ENCODE measurements at regions not wholly inside any gene's neighbourhood (a gene's known extent, or its start where the extent isn't known, plus 50 kb on each side); places are given as distances from the start of the nearest gene placed in this dataset.

DNA sequence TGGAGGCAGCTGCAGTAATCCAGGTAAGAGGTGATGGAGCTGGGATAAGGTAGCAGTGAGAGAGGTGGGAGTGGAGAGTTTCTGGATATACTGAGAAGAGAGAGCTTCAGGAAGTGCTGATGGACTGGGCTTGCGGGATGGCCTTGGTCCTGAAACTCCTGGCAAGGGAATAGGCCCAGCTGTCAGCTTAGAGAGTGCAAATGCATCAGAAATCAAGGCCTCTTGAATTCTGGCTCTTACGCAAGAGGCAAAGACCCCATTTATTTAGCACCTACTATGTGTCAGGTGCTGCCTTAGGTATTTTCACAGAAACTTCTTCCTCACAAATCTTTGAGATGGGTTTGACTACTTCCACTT lies 227.2 kb upstream of the MAP3K1 start:
- DNase-seq (ENCODE audit: low spot score) = no peak

DNA sequence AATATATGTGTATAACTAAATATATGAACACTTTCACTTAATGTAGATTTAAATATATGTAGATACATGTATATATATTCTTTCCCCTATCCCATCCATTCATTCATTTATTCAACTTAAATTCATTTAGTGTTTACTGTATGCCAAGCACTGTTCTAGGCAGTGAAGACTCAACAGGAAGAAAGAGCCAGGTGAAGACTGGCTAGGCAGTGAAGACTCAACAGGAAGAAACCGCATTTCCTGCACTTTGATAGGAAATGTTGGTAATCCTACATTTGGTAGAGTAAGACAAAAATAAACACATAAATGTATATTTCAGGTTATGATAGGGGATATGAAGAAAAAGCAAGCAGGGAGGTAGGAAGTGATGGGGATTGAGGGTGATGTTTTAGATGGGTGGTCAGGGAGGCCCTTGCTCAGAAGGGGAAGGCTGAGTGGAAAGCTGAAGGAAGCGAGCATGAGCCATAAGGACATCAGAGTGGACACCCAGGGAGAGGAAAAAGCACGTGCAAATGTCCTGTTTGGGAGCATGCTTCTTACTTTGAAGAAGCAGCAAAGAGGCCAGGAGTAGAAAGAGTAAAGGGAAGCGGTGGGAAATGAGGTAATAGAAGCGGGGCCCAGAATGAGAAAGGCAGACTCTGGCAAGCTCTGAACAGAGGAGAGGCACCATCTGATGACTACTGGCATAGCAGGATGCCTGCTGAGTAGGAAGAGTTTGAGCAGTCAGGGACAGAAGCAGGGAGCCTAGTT lies 227.8 kb upstream of the MAP3K1 start:
- no peak for DNase-seq (ENCODE audit: low spot score)

DNA sequence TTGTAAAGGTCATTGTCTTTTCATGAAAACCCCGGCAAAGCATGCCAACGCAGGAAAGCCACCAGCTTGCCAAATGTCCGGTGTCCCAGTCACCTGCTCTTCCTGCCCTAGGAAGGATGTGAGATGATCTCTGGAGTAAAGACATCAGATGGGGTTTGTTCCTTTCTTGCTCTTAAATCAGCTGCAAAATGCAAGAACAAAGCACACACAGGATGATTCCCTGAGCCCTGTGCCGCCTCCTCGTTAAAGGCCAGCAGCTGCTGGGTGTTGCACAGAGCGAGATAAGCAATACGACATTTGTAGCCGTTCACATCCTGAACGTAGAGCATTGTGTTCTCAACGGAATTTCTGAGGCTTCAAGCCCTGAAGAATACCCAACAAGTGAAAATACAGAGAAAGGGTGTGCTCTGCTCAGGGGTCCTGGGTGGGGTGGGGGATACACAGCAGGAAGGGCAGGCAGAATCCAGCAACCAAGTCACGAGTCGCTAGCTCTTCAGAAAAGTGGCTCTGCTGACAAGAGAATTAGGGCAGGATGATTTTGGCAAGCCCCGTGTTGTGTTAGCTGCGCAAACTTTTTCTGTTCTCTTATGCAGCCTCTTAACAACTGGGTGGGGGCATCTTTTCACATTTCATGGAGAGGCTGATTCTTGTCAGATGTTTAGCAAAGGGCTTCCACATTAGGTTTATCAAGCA lies 229.2 kb upstream of the MAP3K1 start:
- no peak for DNase-seq (ENCODE audit: low spot score)

DNA sequence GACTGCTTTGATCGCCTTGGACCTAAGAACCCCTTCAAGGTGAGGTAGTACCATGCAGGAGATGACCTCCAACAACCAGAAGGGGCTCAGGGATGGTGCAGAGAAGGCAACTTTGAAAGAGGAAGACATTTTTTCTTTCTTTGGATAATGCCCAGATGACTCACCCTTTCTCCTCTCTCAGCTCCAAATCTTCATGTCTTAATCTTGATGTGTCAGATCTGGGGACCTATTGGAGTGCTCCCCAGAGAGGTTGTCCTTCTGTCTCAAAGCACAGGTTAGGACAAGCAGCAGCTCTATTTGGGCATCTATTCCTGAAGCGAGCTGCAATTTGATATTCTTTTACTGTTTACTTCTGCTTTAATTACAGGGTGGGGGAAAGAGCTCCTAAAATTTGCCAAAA lies 229.9 kb upstream of the MAP3K1 start:
- no peak for DNase-seq (ENCODE audit: low spot score)

DNA sequence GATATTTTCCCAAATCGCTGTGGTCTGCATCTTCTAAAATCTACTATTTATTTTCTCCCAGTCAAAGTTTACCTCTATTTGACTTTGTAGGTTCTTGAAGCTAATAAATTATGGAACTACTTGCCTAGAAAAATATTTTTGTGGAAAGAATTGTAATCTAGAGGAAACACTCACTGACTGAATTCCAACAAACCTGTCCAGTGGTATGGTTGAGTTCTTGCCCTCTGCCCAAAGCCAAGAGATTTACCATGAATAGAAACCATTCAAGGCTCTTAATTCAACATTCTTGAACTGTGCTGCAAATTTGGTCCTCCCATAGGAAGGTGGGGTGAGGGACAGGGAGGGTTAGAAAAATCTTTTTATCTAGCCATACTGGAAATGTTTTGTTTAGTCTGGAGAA lies 233.9 kb upstream of the MAP3K1 start:
- no peak for DNase-seq (ENCODE audit: low spot score)

DNA sequence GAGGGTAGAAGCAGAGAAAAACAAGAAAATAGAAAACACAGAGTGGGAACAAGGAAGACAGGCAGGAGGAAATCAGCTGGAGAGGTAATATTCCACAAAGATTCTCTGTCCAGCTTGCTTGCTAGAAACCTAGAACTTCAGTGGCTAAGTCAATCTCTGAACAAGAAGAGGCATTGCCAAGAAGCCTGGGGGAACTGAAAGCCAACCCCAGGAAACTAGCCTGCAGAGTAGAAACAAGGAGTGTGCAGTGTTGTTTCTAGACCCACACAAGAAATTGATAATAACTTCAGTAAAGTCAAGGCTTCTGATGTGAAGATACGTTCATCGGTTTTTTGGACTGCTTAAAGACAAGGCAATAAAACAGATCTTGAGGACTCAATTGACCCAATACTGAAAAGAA lies 234.5 kb upstream of the MAP3K1 start:
- no peak for DNase-seq (ENCODE audit: low spot score)

DNA sequence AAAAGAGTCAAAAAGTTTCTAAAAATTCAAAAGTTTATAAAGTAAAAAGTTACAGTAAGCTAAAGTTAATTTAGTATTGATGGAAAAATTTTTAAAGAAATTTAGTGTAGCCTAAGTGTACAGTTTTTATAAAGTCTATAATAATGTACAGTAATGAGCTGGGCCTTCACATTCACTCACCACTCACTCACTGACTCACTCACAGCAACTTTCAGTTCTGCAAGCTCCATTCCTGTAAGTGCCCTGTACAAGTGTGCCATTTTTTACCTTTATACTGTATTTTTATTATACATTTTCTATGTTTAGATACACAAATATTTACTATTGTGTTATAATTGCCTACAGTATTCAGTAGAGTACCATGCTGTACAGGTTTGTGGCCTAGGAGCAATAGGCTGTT lies 239.5 kb upstream of the MAP3K1 start:
- no peak for DNase-seq (ENCODE audit: low spot score)

DNA sequence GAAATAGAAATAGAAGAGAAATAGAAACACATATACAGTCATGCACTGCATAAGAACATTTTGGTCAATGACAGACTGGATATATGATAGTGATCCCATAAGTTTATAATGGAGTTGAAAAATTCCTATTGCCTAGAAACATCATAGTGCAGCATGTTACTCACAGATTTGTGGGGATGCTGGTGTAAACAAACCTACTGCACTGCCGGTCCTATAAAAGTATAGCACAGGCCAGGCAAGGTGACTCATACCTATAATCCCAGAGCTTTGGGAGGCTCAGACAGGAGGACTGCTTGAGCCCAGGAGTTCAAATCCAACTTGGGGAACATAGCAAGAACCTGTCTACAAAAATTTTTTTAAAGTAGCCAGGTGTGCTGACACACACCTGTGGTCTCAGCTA lies 240.6 kb upstream of the MAP3K1 start:
- no peak for DNase-seq (ENCODE audit: low spot score)

DNA sequence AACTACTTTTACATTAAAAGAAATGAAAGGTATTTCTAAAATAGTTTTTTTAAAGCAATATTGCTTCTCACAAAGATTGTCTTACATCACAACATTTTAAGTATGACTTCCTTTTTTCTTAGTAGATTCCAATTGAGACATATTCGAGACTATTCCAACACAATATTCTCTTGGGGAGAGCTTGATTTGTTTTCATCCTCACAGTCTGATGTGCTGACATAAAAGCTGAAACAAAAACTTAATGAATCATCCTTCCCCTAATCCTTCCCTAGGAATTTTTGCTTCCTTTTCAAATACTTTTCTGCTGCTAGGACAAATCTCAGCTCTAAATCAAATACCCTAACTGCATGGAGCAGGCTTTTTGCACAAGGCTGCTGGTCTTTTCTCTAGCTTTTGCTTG lies 245.8 kb upstream of the MAP3K1 start:
- no peak for DNase-seq (ENCODE audit: low spot score)

DNA sequence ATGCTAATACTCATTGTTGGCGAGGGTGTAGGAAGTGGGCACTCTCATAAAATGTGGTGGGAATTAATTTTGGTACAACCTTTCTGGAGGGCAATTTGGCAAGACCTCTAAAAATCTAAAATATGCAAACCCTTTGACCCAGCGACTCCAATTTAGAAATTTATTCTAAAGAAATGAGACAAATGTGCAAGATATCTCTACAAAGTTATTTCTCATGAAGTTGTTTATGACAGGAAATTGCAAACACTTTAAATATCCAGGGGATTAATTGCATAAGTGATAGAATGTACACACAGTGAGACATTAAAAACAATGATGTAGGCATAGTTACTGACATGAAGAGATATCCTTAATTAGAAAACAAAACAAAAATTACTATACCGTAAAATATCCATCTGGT lies 246.3 kb upstream of the MAP3K1 start:
- no peak for DNase-seq (ENCODE audit: low spot score)

DNA sequence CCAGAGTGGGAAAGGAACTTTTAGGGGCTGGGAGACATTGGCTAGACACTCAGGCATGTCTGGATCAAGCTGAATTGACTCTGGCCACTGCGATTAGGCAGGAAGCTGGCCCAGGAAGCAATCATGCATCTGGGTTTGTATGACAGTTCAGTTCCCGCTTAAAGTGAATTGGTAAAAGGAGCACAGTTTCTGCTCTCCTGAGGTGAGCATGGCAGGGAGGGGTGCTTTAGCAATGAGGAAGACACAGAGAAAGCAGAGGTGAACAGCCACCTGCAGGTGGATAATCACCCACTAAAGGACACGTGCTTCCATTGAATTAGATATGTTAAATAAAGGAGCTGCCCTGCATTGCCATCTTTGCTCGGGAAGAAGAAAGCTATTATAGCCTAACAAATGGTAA lies 248.1 kb upstream of the MAP3K1 start:
- no peak for DNase-seq (ENCODE audit: low spot score)

DNA sequence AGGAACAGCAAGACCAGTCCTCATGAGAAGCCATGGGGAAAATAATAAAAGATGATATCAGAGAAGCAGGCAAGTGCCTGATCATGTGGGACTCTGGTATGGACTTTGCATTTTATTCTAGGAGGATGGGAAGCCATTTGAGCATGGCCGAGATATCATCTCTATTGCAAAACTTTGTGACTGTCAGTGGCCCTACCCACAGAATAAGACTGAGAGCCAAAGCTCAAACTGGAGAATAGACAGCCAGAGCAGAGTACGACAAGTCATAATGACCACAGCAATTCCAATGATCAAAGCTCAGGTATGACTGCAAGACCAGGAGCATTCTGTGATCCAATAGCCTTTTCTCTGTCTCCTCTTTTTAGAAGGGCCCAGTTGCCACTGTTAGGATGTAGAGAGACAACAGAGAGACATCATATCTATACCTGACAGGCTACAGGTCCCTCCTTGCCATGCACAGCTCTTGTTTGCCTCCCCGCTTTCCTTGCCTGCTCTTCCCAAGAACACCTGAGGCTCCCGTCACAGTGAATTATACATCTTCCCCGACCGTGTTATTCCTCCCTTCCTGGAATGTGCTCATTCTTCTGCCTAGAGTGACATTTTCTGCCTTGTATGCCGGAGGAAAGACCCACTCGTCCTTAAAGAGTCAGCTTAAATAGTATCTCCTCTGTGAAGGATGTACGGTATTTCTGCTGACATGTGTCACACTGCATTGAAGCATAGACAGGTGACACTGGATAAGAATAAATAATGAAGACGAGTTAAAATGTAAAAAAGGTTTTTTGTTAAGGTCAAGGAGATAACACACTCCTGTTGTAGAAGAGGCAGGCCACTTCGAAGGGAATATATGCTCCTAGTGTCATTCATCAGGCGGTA lies 248.7 kb upstream of the MAP3K1 start:
- DNase-seq (ENCODE audit: low spot score) = no peak

DNA sequence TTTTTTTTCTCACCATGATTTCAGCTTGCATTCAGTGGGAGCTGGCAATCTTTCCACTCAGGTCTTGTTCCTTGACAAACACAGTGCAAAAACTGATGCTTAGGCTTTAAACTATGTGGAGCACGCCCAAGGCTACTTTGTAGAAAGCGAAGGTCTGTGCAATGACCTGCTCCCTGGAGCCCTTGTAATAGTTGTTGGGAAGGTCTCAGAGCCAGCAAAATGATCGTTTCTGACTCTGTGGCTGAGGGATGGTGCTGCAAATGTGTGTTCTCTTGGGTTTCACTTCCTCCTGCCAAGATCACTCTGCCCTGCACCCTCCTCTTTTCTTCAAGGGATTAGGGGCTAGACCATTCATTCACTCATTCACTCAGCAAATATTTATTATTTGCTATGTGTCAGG lies 249.7 kb upstream of the MAP3K1 start:
- no peak for DNase-seq (ENCODE audit: low spot score)

DNA sequence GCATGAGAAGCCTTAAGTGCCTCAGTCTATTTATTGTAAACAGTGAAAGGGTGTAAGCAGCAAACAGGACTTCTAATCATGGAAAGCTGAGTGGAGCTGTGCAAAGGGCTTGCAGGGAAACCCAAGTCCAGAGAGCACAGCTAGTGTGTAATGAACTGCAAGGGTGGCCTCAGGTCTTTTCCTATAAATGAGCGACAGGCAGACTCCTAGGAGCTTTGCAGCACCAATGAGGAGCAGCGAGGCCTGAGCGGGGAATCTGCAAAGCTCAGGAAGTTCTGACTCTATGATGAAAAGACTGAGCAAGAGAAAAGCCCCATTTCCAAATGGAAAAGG lies 250.1 kb upstream of the MAP3K1 start:
- DNase-seq (ENCODE audit: low spot score) = no peak

DNA sequence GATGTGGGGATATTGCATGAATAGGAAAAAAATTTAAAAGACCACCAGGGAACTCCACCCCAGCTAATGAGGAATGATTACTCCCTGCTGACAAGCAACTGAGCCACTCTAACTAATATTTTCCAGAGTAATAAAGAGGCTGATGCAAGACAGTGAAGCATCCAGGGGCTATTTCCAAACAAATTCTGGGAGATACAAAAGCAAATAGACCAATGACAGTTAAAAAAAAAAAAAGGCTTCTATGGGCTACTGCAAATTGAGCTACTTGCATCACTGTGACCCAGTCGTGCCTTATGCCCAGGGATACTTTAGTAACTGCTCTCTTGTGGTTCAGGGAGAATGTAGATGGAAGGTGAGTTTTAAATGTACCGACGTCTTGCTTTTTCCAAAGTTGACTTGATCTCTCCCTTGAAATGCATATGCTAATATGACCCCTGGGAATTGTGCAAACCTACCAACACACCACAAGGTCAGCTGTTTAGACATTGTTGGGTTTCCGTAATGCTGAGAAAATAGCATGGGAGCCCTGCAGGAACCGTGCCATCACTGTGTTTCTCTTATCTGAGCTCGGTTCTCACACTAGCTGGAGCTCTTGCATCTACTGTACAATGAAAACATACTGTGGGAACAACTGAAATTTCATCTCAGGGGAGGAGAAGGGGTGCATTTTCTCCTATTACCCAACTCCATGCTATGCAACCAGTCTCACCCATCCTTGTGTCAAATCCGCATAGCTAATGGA lies 250.6 kb upstream of the MAP3K1 start:
- no peak for DNase-seq (ENCODE audit: low spot score)

DNA sequence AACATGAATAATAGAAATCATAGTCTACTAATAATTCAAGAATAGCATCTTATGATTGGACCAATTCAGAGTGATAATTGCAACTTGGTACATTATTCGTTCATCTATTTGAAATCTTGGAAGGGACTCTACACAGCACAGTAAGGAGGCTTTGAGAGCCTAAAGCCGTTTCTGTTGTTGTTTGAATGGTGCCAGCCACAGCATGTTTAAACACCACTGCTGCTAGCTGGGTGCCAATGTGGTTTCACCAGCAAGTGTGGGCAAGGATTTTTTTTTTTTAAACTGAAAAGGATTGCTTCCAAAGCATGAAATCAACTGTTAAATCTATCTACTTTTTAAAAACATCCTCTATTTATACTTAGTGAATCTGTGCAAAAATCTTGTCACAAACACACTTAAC lies 253.9 kb upstream of the MAP3K1 start:
- DNase-seq (ENCODE audit: low spot score) = no peak

DNA sequence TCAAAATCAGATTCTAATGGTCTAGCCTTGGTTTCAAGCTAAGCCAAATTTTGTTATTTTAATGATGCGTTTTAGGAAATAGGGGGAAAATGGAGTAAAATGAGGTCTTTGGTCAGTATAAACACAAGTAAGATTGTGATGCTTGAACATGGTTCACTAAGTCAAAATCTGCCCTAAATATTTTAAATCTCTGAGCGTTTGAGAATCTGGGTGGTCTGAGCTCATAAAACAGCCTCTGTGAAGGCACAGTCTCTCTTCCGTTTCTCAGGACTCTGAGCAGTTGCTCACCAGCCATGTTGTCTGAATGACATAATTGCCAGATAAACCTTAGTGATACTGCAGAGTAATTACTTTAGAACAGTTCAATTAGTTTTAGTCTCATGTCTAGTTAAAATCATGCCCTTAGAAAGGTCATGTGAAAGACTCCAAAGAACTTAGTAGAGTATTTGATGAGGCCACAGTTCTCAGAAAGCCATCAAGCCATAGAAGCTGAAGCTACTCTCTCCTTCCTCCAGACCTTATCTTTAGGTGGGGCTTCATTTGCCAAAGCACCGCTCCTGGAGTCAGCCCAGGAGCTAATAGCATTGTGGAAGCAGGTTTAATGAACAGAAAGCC lies 257.1 kb upstream of the MAP3K1 start:
- no peak for DNase-seq (ENCODE audit: low spot score)

DNA sequence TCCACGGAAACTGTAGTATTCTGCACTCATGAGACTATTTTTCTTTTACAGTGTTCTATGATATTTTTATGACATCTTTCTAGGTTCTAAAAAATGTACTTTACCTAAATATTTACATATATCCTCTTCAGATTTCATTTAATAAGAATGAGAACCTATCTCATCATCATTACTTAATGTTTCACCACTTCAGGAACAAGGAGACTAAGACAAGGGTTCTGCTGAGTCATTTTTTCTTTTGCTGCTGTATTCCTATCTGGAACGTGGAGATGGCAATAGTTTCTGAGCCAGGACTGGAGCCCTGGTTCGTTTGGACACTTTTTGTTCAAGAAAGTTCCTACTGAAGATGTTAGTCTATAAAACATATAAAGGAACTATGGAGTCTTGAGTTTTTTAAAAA lies 258.2 kb upstream of the MAP3K1 start:
- no peak for DNase-seq (ENCODE audit: low spot score)

DNA sequence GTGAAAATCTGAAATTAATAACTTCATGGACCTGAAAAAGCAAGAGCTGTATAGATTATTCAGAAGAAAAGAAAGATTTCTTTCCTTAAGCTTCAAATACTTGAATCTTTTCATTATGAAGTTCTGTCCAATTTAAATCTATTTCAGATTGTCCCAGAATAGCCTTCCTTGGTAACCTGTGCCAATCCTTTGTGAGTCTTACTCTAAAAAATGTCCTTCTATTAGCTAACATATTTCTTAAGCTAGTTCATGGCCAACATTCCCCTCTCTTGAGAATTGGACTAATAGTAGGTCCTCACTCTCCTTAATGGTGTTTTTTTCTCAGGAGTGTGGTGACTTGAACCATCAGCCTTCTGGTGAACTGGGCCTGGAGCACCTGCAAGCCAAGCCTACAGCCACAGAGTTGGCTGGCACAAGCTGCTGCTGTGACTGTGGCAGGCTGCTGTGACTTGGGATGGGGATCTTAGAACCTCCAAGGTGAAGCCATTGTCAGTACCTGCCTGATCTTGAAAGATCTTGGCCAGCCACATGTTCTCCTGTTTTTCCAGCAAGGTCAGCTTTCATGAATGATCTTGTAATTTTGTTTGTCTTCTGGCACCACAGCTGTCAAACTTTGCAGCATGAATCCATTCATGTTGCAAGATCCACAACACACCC lies 262.6 kb upstream of the MAP3K1 start:
- DNase-seq (ENCODE audit: low spot score) = no peak

DNA sequence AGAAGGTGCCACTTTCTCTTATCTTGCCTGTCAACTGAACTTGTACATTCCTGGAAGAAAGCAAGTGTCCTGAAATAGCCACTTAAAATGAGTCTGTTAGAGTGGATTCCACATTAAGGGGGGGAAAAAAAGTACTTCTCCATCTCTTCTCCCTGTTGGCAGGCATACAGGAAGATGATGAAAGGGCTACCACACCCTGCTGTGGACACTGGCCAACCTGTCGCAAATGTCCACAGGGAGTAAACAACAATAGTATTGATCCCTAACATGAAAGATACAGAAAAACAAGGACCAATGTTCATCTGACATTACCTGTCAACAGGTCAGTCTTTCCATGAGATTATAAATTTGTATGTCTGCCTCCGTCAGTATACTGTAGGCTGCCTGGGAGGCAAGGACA lies 265.1 kb upstream of the MAP3K1 start:
- DNase-seq (ENCODE audit: low spot score) = no peak

DNA sequence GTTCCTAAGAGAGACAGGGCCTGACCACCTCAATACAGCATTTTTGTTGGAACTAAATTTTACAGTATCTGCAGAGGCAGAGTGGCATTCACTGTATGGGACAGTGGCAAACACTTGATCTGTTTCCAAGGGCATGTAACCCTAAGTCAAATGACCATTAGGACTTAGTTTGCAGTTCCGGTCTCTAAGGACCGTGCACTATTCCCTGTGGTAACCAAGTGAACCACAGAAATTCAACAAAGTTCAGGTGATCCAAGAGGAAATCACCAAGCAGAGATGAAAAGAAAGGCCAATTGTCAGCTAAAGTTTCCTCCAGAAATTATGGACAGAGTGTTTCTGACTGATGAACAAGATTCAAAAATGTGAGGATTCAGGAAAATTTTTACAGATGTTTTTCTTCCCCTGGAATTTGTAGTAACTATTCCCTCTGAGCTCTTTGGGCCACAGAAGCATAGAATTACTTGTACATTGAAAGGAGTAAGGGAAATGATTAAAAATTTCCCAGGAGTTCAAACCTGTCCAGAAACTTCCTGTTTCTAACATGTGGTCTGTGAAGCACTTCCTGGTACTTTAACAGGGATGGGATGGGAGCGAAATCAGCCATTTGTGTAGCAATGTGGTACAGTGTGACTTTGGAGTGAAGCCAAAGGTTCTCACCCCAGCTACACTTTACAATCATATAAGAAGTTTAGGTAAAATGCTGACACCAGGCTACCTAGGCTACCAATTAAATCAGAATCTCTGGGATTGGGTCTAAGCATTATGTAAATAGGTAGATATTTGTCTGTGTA lies 266.1 kb upstream of the MAP3K1 start:
- DNase-seq (ENCODE audit: low spot score) = no peak
